Pancreas (tissue), 10 donors: ENCODE measurements at regions not wholly inside any gene's neighbourhood (a gene's known extent, or its start where the extent isn't known, plus 50 kb on each side); places are given as distances from the start of the nearest gene placed in this dataset.

ENCODE experiments used
- ATAC-seq, 4 donors: fragments of 200-7000 bp; cut with Tn5 transposase; one replicate each; pipeline versions ENCODE4 v1.8.0 to v1.9.1; 2020; ENCODE audit warnings: mild to moderate bottlenecking in 4 of 4, moderate library complexity in 4 of 4
- DNase-seq, 6 donors: peaks; one replicate each; pipeline ENCODE4 v3.0.0-alpha.2; 2020
- FAIRE-seq: peaks from 2 replicates; lab custom pipeline; 2012; peaks lifted over from hg19 to GRCh38; lab: Jason Lieb, UNC
- H3K27ac ChIP-seq, 4 donors: fragments of 200-600 bp; sonication (generic); 1 replicate in 3 of 4; 2 replicates in 1 of 4; pipeline versions ENCODE4 v1.5.0 to v1.8.0; 2020
- H3K27me3 ChIP-seq, 4 donors: fragments of 200-600 bp; one replicate each; pipeline ENCODE4 v1.8.0; 2021
- H3K36me3 ChIP-seq, 3 donors: fragments of 200-600 bp; sonication (generic) in 1 of 3; one replicate each; pipeline versions ENCODE4 v1.5.0 to v1.8.0; 2020 to 2021
- H3K4me1 ChIP-seq, 3 donors: fragments of 200-600 bp; one replicate each; pipeline ENCODE4 v1.8.0; 2021
- H3K4me3 ChIP-seq, 4 donors: fragments of 200-600 bp; sonication (generic) in 2 of 4; one replicate each; pipeline versions ENCODE4 v1.5.0 to v1.8.0; 2020 to 2021
- H3K9me3 ChIP-seq, 4 donors: fragments of 200-600 bp; one replicate each; pipeline ENCODE4 v1.8.0; 2021
- WGBS, 2 donors: extraction: QIAGEN DNeasy Blood & Tissue Kit; methylation state at CpG; one replicate each; pipeline ENCODE4 v1.1.7; 2013; 5-methylcytosine and 5-hydroxymethylcytosine counted together
- intact Hi-C, 3 donors: fragments of 100-400 bp; cut with DNase I; formaldehyde crosslinking; loops; one replicate each; pipeline versions ENCODE4 v1.11.1 to v1.14.2; 2022
- TF ChIP-seq, protein P1 (sequence below), 4 donors: fragments of 200-600 bp; sonication (generic) in 3 of 4; IDR thresholded peaks; one replicate each; pipeline versions ENCODE4 v1.5.0 to v1.8.0; 2021; ENCODE audit warnings: antibody characterized with exemption in 4 of 4
- donor health status: healthy with polysubstance abuse.
- donor health status: DM: no; HTN: no; CAD: no; lungs with moderate emphysema.
- donor health status: DM: no; HTN: no; CAD: no.
- donor health status: control.
- donor health status: control.
- donor health status: Bipolar disorder and iron deficiency.
- donor health status: DM: yes; HTN: yes; CAD: no.
- donor health status: DM: no; HTN: no; CAD: no.
- donor health status: DM: no; HTN: no; CAD: no.
- donor health status: DM: yes; HTN: yes; CAD: no.

DNA sequence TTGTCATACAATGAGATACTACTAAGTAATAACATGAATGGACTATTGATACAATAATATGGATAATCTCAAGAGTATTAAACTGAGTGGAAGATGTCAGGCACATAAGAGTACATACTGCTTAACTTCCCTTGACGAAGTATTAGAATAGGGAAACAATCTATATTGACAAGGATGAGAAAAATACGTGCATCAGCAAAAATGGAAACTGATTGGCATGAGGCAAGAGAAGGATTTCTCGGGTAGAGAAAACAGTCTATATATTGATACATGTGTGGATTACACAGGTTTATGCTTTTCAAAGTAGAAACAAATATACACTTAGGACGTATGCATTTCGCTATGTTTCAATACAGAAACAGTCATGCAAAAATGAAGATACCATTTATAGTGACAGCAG lies 57.4 kb downstream of the PRR20E start:
- intact Hi-C loops: no loop called here
- no peak for FAIRE-seq
- TF ChIP-seq, protein P1, sequence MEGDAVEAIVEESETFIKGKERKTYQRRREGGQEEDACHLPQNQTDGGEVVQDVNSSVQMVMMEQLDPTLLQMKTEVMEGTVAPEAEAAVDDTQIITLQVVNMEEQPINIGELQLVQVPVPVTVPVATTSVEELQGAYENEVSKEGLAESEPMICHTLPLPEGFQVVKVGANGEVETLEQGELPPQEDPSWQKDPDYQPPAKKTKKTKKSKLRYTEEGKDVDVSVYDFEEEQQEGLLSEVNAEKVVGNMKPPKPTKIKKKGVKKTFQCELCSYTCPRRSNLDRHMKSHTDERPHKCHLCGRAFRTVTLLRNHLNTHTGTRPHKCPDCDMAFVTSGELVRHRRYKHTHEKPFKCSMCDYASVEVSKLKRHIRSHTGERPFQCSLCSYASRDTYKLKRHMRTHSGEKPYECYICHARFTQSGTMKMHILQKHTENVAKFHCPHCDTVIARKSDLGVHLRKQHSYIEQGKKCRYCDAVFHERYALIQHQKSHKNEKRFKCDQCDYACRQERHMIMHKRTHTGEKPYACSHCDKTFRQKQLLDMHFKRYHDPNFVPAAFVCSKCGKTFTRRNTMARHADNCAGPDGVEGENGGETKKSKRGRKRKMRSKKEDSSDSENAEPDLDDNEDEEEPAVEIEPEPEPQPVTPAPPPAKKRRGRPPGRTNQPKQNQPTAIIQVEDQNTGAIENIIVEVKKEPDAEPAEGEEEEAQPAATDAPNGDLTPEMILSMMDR (IDR thresholded peaks at IDR 0.05): no peak

DNA sequence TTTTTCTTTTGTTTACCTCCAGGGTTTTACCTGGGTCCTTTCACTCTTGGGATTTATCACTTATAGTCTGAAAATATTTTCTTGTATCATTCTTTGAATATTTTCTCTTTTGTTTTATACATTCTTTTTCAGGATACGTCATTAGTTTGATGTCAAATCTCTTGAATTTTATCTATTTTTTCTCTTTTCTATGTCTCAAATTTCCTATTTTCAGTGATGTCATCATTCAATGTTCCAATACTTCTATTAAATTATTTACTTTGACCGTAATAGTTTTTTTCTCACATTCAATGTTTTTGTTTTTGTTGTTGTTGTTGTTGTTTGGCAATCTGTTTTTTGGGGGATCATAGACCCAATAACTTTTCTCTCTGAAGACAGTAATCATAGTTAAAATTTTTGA lies 83.5 kb downstream of the PRR20E start:
- DNase-seq (no peak), FAIRE-seq (no peak), ATAC-seq (no peak)
- Histone ChIP-seq H3K27ac (no peak overlapping the region), H3K4me1 (no peaks in the 10 kb centered on the region), H3K9me3 (no peaks in the 10 kb centered on the region), H3K27me3 (no peaks in the 10 kb centered on the region), H3K4me3 (no peak overlapping the region), H3K36me3 (no peaks in the 10 kb centered on the region)
- intact Hi-C loops: no loop called here
- WGBS, 2 donors: 63 to 72% methylated on average over 2 of the region's 2 CpGs
- TF ChIP-seq, protein P1 (IDR thresholded peaks at IDR 0.05): no peak

More for the DNA sequence above, 57.4 kb downstream of the PRR20E start:
- H3K27me3 ChIP-seq: no peaks in the 10 kb centered on the region
- no peak for ATAC-seq
- H3K27ac ChIP-seq: no peak overlapping the region
- no peaks in the 10 kb centered on the region for H3K9me3 ChIP-seq
- H3K36me3 ChIP-seq: no peaks in the 10 kb centered on the region
- no peak for DNase-seq
- H3K4me3 ChIP-seq: no peak overlapping the region
- 70 to 83% methylated on average over 5 of the region's 5 CpGs for WGBS, 2 donors
- no peaks in the 10 kb centered on the region for H3K4me1 ChIP-seq

DNA sequence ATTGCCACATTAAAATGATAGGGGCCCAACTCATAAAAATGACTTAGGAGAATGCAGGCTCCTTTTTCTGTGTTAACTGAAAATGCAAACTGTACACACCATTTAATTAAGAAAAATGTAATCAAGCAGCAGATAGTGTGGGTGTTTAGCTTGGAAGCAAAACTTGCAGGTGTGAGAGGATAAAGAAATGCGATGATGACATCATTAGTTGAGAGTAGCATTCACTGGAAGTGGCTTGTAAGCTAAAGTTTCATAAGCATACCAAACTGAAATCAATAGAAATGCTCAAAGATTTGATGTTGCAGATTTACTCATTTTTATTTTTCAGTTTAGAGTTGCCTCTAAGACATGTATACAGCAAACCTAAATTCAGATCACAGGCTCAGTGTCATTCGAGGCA lies 86.6 kb downstream of the PRR20E start:
- TF ChIP-seq, protein P1 (IDR thresholded peaks at IDR 0.05): no peak
- H3K36me3 ChIP-seq: no peaks in the 10 kb centered on the region
- H3K9me3 ChIP-seq: no peaks in the 10 kb centered on the region
- H3K27me3 ChIP-seq: no peaks in the 10 kb centered on the region
- no peaks in the 10 kb centered on the region for H3K4me1 ChIP-seq
- WGBS, 2 donors: 54 to 63% methylated on average over 2 of the region's 2 CpGs
- no peak overlapping the region for H3K4me3 ChIP-seq
- intact Hi-C loops: no loop called here
- no peak for ATAC-seq
- DNase-seq: no peak
- no peak for FAIRE-seq
- H3K27ac ChIP-seq: no peak overlapping the region

DNA sequence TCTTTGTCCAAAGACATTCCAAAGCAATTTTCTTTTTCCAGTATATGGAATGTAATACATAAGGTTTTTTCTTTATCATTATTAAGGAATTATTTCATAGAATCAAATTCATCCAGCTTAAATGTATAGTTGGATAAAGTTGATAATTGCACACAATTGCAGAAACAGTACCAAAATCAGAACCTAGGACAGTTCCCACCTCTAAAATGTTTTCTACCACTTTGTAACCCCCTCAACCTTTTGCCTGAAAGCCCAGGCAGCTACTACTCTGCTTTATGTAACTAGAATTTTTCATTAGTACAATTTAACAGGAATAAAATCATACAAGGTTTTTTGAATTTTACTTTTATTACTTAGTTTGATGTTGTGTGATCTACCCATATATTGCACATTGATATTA lies 98.0 kb downstream of the PRR20E start:
- Histone ChIP-seq H3K4me1 (no peaks in the 10 kb centered on the region), H3K27ac (no peak overlapping the region), H3K9me3 (no peaks in the 10 kb centered on the region), H3K27me3 (no peaks in the 10 kb centered on the region), H3K4me3 (no peak overlapping the region), H3K36me3 (no peaks in the 10 kb centered on the region)
- FAIRE-seq (no peak), DNase-seq (no peak), ATAC-seq (no peak)
- TF ChIP-seq, protein P1 (IDR thresholded peaks at IDR 0.05): no peak
- intact Hi-C loops: no loop called here

DNA sequence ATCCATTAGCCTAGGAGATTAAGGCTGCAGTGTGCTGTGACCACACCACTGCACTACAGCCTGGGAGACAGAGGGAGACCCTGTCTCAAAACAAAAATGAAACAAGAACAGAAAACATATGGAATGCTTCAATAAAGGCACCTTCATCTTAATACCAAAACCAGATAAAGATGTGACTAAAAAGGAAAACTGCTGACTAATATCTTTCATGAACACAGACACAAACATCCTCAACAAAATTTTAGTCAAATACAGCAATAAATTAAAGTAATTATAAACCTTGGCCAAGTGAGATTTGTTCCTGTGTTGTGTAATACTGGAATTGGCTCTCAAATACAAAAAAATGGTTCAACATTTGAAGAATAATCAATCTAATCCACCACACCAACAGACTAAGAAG lies 103.5 kb downstream of the PRR20E start:
- FAIRE-seq: no peak
- Histone ChIP-seq H3K36me3 (no peaks in the 10 kb centered on the region), H3K9me3 (no peaks in the 10 kb centered on the region), H3K27ac (no peak overlapping the region), H3K4me3 (no peak overlapping the region), H3K4me1 (no peaks in the 10 kb centered on the region), H3K27me3 (no peaks in the 10 kb centered on the region)
- intact Hi-C loops: no loop called here
- TF ChIP-seq, protein P1 (IDR thresholded peaks at IDR 0.05): no peak
- DNase-seq: no peak
- no peak for ATAC-seq
